ENCODE measurements at regions not wholly inside any gene's neighbourhood (a gene's known extent, or its start where the extent isn't known, plus 50 kb on each side); places are given as distances from the start of the nearest gene placed in this dataset.

DNA sequence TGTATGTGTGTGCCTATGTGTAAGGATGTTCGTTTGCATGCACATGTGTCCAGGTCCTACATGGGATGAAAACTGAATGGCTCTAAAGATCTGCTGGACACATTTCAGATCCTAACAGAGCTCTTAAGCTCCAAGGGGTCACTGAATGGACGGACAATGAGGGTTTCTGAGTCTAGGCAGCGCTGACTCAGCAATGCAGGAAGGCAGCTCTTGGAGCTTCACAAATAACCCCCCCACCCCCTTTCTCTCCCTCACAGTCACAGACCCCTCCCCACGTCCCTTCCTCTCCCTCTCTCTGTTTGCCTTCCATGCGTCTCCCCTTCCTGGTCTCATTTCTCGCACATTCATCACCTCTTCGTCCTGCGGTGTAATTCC is 369.8 kb downstream of the PREX1 start:
- Histone ChIP-seq H3K4me3 (no peak overlapping the region), H3K9me3 (no peaks in the 10 kb centered on the region), H3K27ac (no peak overlapping the region), H3K4me1 (no peaks in the 10 kb centered on the region), H3K36me3 (no peaks in the 10 kb centered on the region), H3K27me3 (peaks cover 0 to 32% of the 10 kb centered on the region in 2 donors)
- TF ChIP-seq, protein P1, sequence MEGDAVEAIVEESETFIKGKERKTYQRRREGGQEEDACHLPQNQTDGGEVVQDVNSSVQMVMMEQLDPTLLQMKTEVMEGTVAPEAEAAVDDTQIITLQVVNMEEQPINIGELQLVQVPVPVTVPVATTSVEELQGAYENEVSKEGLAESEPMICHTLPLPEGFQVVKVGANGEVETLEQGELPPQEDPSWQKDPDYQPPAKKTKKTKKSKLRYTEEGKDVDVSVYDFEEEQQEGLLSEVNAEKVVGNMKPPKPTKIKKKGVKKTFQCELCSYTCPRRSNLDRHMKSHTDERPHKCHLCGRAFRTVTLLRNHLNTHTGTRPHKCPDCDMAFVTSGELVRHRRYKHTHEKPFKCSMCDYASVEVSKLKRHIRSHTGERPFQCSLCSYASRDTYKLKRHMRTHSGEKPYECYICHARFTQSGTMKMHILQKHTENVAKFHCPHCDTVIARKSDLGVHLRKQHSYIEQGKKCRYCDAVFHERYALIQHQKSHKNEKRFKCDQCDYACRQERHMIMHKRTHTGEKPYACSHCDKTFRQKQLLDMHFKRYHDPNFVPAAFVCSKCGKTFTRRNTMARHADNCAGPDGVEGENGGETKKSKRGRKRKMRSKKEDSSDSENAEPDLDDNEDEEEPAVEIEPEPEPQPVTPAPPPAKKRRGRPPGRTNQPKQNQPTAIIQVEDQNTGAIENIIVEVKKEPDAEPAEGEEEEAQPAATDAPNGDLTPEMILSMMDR (IDR thresholded peaks at IDR 0.05): no peak
- DNase-seq: peak in 1 of 2 donors; percentile 31
- intact Hi-C loops (cut with DNase I; ENCODE audit: low total_unique reads): no loop called here

DNA sequence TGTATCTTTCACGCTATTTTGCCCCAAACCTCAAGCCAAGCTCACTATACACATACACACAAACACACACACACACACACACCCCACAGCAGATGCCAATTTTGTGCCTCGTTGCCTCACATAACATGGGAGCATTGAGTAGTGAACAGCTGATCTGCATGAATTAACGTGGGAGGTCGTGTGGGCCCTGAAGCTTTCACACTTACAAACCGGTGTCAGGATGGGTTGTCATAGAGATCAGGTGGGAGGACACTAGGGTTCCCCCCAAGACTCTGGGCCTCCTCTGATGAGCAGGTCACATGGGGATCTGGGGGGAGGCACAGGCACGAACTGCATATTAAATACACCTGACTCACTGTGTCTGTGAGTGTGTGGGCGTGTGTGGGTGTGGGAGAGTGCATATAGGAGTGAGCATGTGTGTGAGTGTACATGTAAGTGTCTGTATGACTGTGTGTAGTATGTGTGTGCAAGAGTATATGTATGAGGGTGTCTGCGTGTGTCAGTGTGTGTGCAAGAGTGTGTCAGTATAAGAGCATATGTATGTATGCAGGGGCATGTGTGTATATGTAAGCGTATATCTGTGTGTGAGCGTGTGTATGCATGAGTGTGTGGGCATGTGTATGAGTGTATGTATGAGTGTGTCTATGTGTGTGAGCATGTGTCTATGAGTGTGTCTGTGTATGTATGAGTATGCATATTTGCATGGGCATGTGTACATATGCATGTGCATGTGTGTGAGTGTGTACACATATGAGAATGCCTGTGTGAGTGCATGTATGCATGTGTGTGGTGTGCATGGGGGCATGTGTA is 370.4 kb downstream of the PREX1 start:
- H3K27ac ChIP-seq: no peak overlapping the region
- DNase-seq: peak in 1 of 2 donors; percentile 25
- no peak overlapping the region for H3K4me3 ChIP-seq
- no peaks in the 10 kb centered on the region for H3K4me1 ChIP-seq
- TF ChIP-seq, protein P1 (IDR thresholded peaks at IDR 0.05): no peak
- H3K9me3 ChIP-seq: no peaks in the 10 kb centered on the region
- H3K36me3 ChIP-seq: no peaks in the 10 kb centered on the region
- intact Hi-C loops (cut with DNase I; ENCODE audit: low total_unique reads): no loop called here
- H3K27me3 ChIP-seq: peaks cover 0 to 34% of the 10 kb centered on the region in 2 donors

DNA sequence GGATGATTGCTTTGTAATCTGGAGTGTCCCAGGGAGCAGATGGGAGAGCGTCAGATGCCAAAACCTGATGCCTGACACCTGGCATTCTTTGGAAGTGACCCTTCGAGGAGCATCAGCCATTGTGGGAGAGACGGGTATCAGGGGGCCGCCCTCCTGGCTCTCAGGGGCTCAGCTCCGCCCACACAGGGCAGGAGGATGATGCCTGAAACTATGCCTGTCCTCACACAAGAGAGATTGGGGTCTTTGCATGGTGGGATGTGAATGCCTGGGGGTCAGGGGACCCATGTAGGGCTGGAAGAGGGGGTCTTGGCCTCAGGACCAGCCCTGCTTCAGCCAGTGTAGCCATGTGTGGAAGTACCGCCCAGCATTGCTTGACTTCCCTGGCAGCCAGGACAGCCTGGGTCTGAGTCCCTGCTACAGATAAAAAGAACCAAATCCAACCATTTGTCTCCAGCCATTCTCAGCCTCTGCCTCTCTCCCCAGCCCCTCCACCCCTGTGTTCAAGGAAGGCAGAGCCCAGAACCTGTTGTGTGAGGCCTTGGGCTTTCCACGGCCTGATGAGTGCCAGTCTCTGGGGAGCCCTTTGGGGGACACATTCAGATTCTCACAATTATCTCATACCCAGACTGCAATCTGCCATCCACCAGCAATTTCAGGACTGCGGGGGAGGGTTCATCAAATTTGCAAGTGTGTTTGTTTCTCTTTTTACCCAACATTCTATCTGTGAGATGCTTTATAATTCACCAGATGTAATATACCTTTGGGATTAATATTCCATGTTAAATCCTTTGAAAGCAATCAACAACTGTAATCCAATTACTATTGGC is 371.2 kb downstream of the PREX1 start:
- H3K36me3 ChIP-seq: no peaks in the 10 kb centered on the region
- H3K4me3 ChIP-seq: no peak overlapping the region
- H3K27me3 ChIP-seq: peaks cover 0 to 34% of the 10 kb centered on the region in 2 donors
- H3K9me3 ChIP-seq: no peaks in the 10 kb centered on the region
- TF ChIP-seq, protein P1 (IDR thresholded peaks at IDR 0.05): no peak
- H3K27ac ChIP-seq: no peak overlapping the region
- H3K4me1 ChIP-seq: no peaks in the 10 kb centered on the region
- DNase-seq: peak in 1 of 2 donors; percentile 41
- intact Hi-C loops (cut with DNase I; ENCODE audit: low total_unique reads): no loop called here

DNA sequence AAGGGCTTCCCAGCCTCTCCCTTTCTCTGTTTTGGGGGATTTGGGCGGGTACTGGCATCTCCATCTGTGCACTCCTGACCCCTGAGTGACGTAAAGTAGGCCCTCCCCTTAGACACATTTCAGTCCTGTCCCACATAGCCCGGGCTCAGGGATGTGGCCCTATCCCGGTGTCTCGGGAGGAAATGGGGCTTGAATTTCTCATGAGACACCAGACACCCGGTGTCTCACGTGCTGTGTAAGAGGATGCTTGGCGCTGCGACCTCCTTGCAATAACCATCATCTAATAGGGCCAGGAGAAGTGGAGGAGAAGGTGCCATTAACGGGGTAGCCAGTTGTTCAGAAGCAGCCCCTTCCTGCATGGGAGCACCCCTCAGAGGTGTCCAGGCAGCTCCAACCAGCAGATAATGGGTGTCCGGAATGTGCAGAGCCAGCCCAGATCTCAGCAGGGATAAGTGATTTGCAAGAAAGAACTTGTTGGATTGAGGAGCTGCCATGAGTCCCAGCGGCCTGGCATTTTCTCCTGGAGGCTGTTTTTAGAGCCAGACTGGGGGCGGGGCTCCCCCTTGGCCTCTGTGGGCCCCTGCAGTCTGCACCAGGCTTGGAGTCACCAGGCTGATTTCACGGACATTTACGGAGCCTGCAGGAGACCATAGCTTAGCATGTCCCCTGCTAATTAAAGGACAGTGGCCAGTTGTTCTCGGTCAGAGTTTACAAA is 372.0 kb downstream of the PREX1 start:
- H3K36me3 ChIP-seq: no peaks in the 10 kb centered on the region
- H3K27me3 ChIP-seq: peaks cover 0 to 37% of the 10 kb centered on the region in 2 donors
- intact Hi-C loops (cut with DNase I; ENCODE audit: low total_unique reads): no loop called here
- peak in 1 of 2 donors; percentile 35 for DNase-seq
- no peak overlapping the region for H3K4me3 ChIP-seq
- no peaks in the 10 kb centered on the region for H3K4me1 ChIP-seq
- no peaks in the 10 kb centered on the region for H3K9me3 ChIP-seq
- TF ChIP-seq, protein P1 (IDR thresholded peaks at IDR 0.05): no peak
- no peak overlapping the region for H3K27ac ChIP-seq

DNA sequence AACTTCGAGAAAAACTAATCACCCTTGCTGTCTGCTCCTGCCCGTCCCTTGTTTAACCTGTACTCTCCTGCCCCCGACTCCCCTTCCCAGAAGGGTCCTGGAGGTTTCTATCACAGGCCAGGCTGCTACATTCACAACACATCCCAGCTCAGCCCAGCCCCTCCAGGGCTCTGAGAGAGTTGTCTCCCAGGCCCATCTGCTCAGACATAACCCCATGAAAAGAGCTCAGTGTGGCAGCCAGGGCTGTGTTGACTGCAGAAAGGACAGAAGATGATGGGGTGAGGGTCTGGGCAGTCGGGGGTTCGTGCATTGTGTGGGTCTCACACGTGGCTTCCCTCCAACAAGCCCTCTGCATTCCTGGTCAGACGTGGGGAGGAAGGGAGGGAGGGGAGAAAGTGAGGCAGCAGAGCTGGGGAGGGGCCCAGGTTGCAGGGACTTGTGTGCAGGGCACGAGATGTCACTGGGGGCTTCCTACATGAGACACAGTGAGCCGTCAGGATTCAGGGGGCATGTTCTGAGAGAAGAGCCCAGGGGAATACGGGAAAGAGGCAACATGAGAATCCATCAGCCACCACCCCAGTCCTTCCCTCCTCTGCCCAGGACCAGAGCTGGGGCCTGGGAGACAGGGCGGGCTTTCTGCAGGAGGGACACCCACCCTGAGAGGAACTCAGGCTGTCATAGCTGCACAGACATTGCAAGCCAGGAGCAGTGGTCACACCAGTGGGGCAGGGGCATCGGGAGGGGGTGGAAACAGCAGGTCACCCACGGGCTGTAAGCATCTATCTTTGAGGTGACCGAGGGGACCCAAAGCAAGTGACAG is 372.9 kb downstream of the PREX1 start:
- TF ChIP-seq, protein P1 (IDR thresholded peaks at IDR 0.05): no peak
- no peak overlapping the region for H3K27ac ChIP-seq
- H3K9me3 ChIP-seq: no peaks in the 10 kb centered on the region
- peaks cover 0 to 37% of the 10 kb centered on the region in 2 donors for H3K27me3 ChIP-seq
- no peak overlapping the region for H3K4me3 ChIP-seq
- DNase-seq: peak in 1 of 2 donors; percentile 54
- H3K36me3 ChIP-seq: no peaks in the 10 kb centered on the region
- intact Hi-C loops (cut with DNase I; ENCODE audit: low total_unique reads): no loop called here
- H3K4me1 ChIP-seq: no peaks in the 10 kb centered on the region
